Esophagus muscularis mucosa (tissue), 3 donors: ENCODE measurements at regions not wholly inside any gene's neighbourhood (a gene's known extent, or its start where the extent isn't known, plus 50 kb on each side); places are given as distances from the start of the nearest gene placed in this dataset.
"Not testable (repeated sequence)": the region's sequence is repeated elsewhere in the genome, so short reads cannot be mapped to it uniquely, and the experiment has no call there.

ENCODE experiments used
- POLR2A ChIP-seq: fragments of 450-650 bp; IDR thresholded peaks from one replicate; pipeline ENCODE4 v1.6.1; 2017; ENCODE audit warnings: antibody characterized with exemption, moderate library complexity, mild to moderate bottlenecking, low read depth
- POLR2AphosphoS5 ChIP-seq, 2 donors: sonication (generic); formaldehyde crosslinking; IDR thresholded peaks; one replicate each; pipeline ENCODE4 v1.6.1; 2017; ENCODE audit warnings: antibody characterized with exemption in 2 of 2
- TF ChIP-seq, protein P1 (sequence below), 3 experiments: fragments of 200-600 bp in 2 of 3; fragments of 450-650 bp in 1 of 3; sonication (generic) in 2 of 3; IDR thresholded peaks; one replicate each; pipeline ENCODE4 v1.5.1; 2017 to 2019; ENCODE audit warnings: antibody characterized with exemption in 3 of 3, mild to moderate bottlenecking in 2 of 3, moderate library complexity in 1 of 3

DNA sequence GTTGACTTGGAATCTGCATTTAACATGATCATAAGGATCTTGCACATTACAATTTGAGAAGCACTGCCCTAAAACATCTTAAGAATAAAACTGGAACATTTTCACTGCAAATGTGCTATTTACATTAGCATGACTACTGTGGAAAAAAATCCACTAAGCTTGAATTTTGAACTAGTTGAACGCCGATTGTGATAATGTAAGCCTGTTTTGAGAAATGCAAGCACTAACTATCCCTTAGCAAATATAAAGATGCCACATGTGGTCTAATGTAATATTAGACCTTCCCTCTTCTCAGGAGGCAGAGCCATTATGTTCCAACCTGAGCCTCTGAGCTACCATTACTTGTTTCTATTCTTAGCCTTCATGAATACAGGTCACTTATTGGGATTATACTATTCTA lies 278.0 kb downstream of the SPATA31A6 start:
- TF ChIP-seq, protein P1, sequence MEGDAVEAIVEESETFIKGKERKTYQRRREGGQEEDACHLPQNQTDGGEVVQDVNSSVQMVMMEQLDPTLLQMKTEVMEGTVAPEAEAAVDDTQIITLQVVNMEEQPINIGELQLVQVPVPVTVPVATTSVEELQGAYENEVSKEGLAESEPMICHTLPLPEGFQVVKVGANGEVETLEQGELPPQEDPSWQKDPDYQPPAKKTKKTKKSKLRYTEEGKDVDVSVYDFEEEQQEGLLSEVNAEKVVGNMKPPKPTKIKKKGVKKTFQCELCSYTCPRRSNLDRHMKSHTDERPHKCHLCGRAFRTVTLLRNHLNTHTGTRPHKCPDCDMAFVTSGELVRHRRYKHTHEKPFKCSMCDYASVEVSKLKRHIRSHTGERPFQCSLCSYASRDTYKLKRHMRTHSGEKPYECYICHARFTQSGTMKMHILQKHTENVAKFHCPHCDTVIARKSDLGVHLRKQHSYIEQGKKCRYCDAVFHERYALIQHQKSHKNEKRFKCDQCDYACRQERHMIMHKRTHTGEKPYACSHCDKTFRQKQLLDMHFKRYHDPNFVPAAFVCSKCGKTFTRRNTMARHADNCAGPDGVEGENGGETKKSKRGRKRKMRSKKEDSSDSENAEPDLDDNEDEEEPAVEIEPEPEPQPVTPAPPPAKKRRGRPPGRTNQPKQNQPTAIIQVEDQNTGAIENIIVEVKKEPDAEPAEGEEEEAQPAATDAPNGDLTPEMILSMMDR (IDR thresholded peaks at IDR 0.05): not testable (repeated sequence)
- TF ChIP-seq POLR2AphosphoS5 (IDR thresholded peaks at IDR 0.05); POLR2A: not testable (repeated sequence)
